Heart left ventricle (tissue), 16 donors: ENCODE measurements at regions not wholly inside any gene's neighbourhood (a gene's known extent, or its start where the extent isn't known, plus 50 kb on each side); places are given as distances from the start of the nearest gene placed in this dataset.

ENCODE experiments used
- ATAC-seq, 4 donors: fragments of 200-7000 bp; cut with Tn5 transposase; one replicate each; pipeline ENCODE4 v1.9.1; 2020 to 2022; ENCODE audit warnings: moderate library complexity in 4 of 4, mild to moderate bottlenecking in 3 of 4, moderate number of reproducible peaks in 1 of 4
- DNase-seq, 5 donors: peaks; one replicate each; pipeline ENCODE4 v3.0.0-alpha.2; 2020
- H3K27ac ChIP-seq, 12 donors: fragments of 200-600 bp; sonication (generic) in 4 of 12; one replicate each; pipeline versions ENCODE4 v1.5.0 to v1.8.0; 2016 to 2022; ENCODE audit warnings: mild to moderate bottlenecking in 2 of 12
- H3K27me3 ChIP-seq, 9 donors: fragments of 200-600 bp; sonication (generic) in 2 of 9; one replicate each; pipeline versions ENCODE4 v1.5.1 to v1.8.0; 2016 to 2022; ENCODE audit warnings: mild to moderate bottlenecking in 3 of 9
- H3K36me3 ChIP-seq, 9 donors: fragments of 200-600 bp; sonication (generic) in 2 of 9; one replicate each; pipeline versions ENCODE4 v1.5.0 to v1.8.0; 2018 to 2022; ENCODE audit warnings: mild to moderate bottlenecking in 2 of 9
- H3K4me1 ChIP-seq, 12 donors: fragments of 200-600 bp; sonication (generic) in 4 of 12; one replicate each; pipeline versions ENCODE4 v1.5.0 to v1.8.0; 2016 to 2022; ENCODE audit warnings: mild to moderate bottlenecking in 3 of 12
- H3K4me3 ChIP-seq, 12 donors: fragments of 200-600 bp; sonication (generic) in 4 of 12; one replicate each; pipeline versions ENCODE4 v1.5.0 to v1.8.0; 2017 to 2022; ENCODE audit warnings: mild to moderate bottlenecking in 9 of 12, moderate library complexity in 4 of 12
- H3K9me3 ChIP-seq, 12 donors: fragments of 200-600 bp; sonication (generic) in 4 of 12; one replicate each; pipeline versions ENCODE4 v1.5.0 to v1.8.0; 2016 to 2022; ENCODE audit warnings: mild to moderate bottlenecking in 1 of 12
- CTCF ChIP-seq, 12 donors: fragments of 200-600 bp; sonication (generic) in 4 of 12; IDR thresholded peaks; one replicate each; pipeline versions ENCODE4 v1.5.0 to v1.8.0; 2018 to 2022; ENCODE audit warnings: antibody characterized with exemption in 12 of 12, mild to moderate bottlenecking in 5 of 12
- POLR2A ChIP-seq, 2 donors: fragments of 450-650 bp; IDR thresholded peaks; one replicate each; pipeline ENCODE4 v1.6.1; 2017; ENCODE audit warnings: antibody characterized with exemption in 2 of 2, mild to moderate bottlenecking in 2 of 2, moderate library complexity in 2 of 2
- WGBS, 4 donors: extraction: QIAGEN DNeasy Blood & Tissue Kit in 2 of 4; methylation state at CpG; one replicate each; pipeline versions ENCODE4 v1.1.5 to v1.1.7; 2013 to 2018; 5-methylcytosine and 5-hydroxymethylcytosine counted together
- intact Hi-C, 10 donors: fragments of 100-400 bp; cut with DNase I; formaldehyde crosslinking; loops; one replicate each; pipeline versions ENCODE4 v1.11.1 to v1.14.2; 2022
- donor health status: ischemic (EF 13 %, LVEDD 7.1; RV severe dilation, severe dysfunction).
- donor health status: healthy with polysubstance abuse.
- donor health status: DM: no; HTN: yes; CAD: no.
- donor health status: DM: no; HTN: no; CAD: no.
- donor health status: ischemic (EF 25% LVEDD 6.9; RV normal size, moderate dysfunction).
- donor health status: ischemic (EF 25% LVEDD 5.7; RV mildly dilated, moderate dysfunction).
- donor health status: healthy.
- donor health status: DM: yes; HTN: yes; CAD: no.
- donor health status: ischemic (EF 35%, LVEDD 5.7; RV mildly dilated, moderate dysfunction).
- donor health status: nonischemic (EF 11% LVEDD 7.7; RV severe dilation, severe dysfunction).
- donor health status: DM: yes; HTN: yes; CAD: no.
- donor health status: PGD.
- donor health status: ischemic (EF 29% LVEDD 5.4; RV normal size, mild dysfunction).
- donor health status: nonischemic (EF 23%, LVEDD 6.1; RV moderate dilation, normal function).

GRCh38 chr9:13446286-13446937 is 166.9 kb upstream of the MPDZ start:
- peaks cover 0 to 60% (median 37%) of the 10 kb centered on the region in 12 donors for H3K4me1 ChIP-seq

GRCh38 chr9:13445103-13445500 is 165.6 kb upstream of the MPDZ start:
- TF ChIP-seq POLR2A (IDR thresholded peaks at IDR 0.05): no peak
- TF ChIP-seq CTCF (IDR thresholded peaks at IDR 0.05): no peak
- peak overlapping the region in 11 of 12 donors; percentile 15 to 72 (median 60) for H3K27ac ChIP-seq
- no peaks in the 10 kb centered on the region for H3K36me3 ChIP-seq
- H3K4me1 ChIP-seq: peaks cover 0 to 53% (median 38%) of the 10 kb centered on the region in 12 donors
- H3K9me3 ChIP-seq: no peaks in the 10 kb centered on the region
- no peaks in the 10 kb centered on the region for H3K27me3 ChIP-seq
- intact Hi-C loops: loop anchor here (5.0 to 10.0 kb wide), 11 partner anchors 132 to 907 kb away; no protein-coding TSS in a partner anchor
- peak in 2 of 5 donors; percentile 17 to 34 for DNase-seq
- H3K4me3 ChIP-seq: peak overlapping the region in 2 of 12 donors; percentile 27 to 35
- 38 to 44% (median 40%) methylated on average over 4 of the region's 4 CpGs for WGBS, 4 donors
- peak in 3 of 4 donors; percentile 36 to 76 (median 52) for ATAC-seq

More at GRCh38 chr9:13446286-13446937, 166.9 kb upstream of the MPDZ start:
- DNase-seq (no peak), ATAC-seq (peak in 2 of 4 donors; percentile 30 to 66)
- TF ChIP-seq CTCF (IDR thresholded peaks at IDR 0.05) (no peak), POLR2A (IDR thresholded peaks at IDR 0.05) (no peak)
- Histone ChIP-seq H3K9me3 (no peaks in the 10 kb centered on the region), H3K36me3 (no peaks in the 10 kb centered on the region), H3K4me3 (peak overlapping the region in 9 of 12 donors; percentile 15 to 45 (median 32)), H3K27ac (peak overlapping the region in 11 of 12 donors; percentile 33 to 72 (median 60)), H3K27me3 (no peaks in the 10 kb centered on the region)
- intact Hi-C loops: loop anchor here (5.0 to 10.0 kb wide), 11 partner anchors 131 to 906 kb away; no protein-coding TSS in a partner anchor
- WGBS, 4 donors: 49 to 62% (median 58%) methylated on average over 8 of the region's 8 CpGs

- intact Hi-C loops: loop anchor here (5.0 to 10.0 kb wide), 11 partner anchors 133 to 908 kb away; no protein-coding TSS in a partner anchor
- DNase-seq: no peak
- Histone ChIP-seq H3K4me1 (peaks cover 0 to 60% (median 38%) of the 10 kb centered on the region in 12 donors), H3K27ac (peak overlapping the region in 11 of 12 donors; percentile 15 to 72 (median 60)), H3K27me3 (no peaks in the 10 kb centered on the region), H3K9me3 (no peaks in the 10 kb centered on the region), H3K4me3 (peak overlapping the region in 5 of 12 donors; percentile 2 to 35 (median 19)), H3K36me3 (no peaks in the 10 kb centered on the region)
- peak in 1 of 4 donors; percentile 17 for ATAC-seq
- whole genome bisulfite sequencing, 4 donors: 51 to 69% (median 57%) methylated on average over 10 of the region's 10 CpGs
- TF ChIP-seq POLR2A (IDR thresholded peaks at IDR 0.05): no peak
- no peak for TF ChIP-seq CTCF (IDR thresholded peaks at IDR 0.05)
Measured at GRCh38 chr9:13444245-13445102, 165.0 kb upstream of the MPDZ start.
